T47D (cell line): ENCODE measurements at regions not wholly inside any gene's neighbourhood (a gene's known extent, or its start where the extent isn't known, plus 50 kb on each side); places are given as distances from the start of the nearest gene placed in this dataset.
"Not testable (repeated sequence)": the region's sequence is repeated elsewhere in the genome, so short reads cannot be mapped to it uniquely, and the experiment has no call there.

Experiments used
- DNase-seq, 2 experiments: peaks; one replicate each; pipeline versions ENCODE4 v3.0.0 to v3.0.0-alpha.2; 2011 to 2012; ENCODE audit warnings: low read depth in 1 of 2, low spot score in 1 of 2
- JUND ChIP-seq: IDR thresholded peaks from 2 replicates; pipeline ENCODE4 v1.6.1; 2012; ENCODE audit warnings: low read depth
- in situ Hi-C: cut with HindIII; loops from 2 replicates; pipeline ENCODE4 v1.10.0; 2016; ENCODE audit warnings: low sequenced_read_pairs, low pct_unique_long_range_greater_than_20kb

GRCh38 chr1:99490031-99490430 is 155.9 kb upstream of the PALMD start:
- no peak for TF ChIP-seq JUND
- no peak for DNase-seq
- in situ Hi-C loops = no loop called here

- in situ Hi-C loops = no loop called here
- DNase-seq = no peak
- TF ChIP-seq JUND = no peak
These were observed 149.8 kb upstream of the PALMD start for GRCh38 chr1:99496067-99496466.

GRCh38 chr1:99497690-99498089 is 148.2 kb upstream of the PALMD start:
- in situ Hi-C loops = no loop called here
- no peak for TF ChIP-seq JUND
- DNase-seq = no peak

- DNase-seq = peak in 1 of 2 experiments; percentile 28
- in situ Hi-C loops = no loop called here
- no peak for TF ChIP-seq JUND
These were observed 145.4 kb upstream of the PALMD start for GRCh38 chr1:99500541-99500940.

- in situ Hi-C loops = no loop called here
- no peak for DNase-seq
- no peak for TF ChIP-seq JUND
These were observed 144.0 kb upstream of the PALMD start for GRCh38 chr1:99501871-99502270.

- in situ Hi-C loops = no loop called here
- no peak for TF ChIP-seq JUND
- DNase-seq = no peak
These were observed 143.5 kb upstream of the PALMD start for GRCh38 chr1:99502400-99502799.

GRCh38 chr1:99503276-99503747 is 142.6 kb upstream of the PALMD start:
- TF ChIP-seq JUND = no peak
- DNase-seq = no peak
- in situ Hi-C loops = no loop called here

GRCh38 chr1:99504287-99504686 is 141.6 kb upstream of the PALMD start:
- no peak for DNase-seq
- in situ Hi-C loops = no loop called here
- no peak for TF ChIP-seq JUND

GRCh38 chr1:99506631-99507030 is 139.3 kb upstream of the PALMD start:
- in situ Hi-C loops = no loop called here
- DNase-seq = no peak
- no peak for TF ChIP-seq JUND

- DNase-seq, in situ Hi-C loops: not testable (repeated sequence)
These were observed 138.5 kb upstream of the PALMD start for GRCh38 chr1:99507446-99507845.

- TF ChIP-seq JUND = no peak
- in situ Hi-C loops = no loop called here
- no peak for DNase-seq
These were observed 137.8 kb upstream of the PALMD start for GRCh38 chr1:99507906-99508732.

- in situ Hi-C loops, DNase-seq: not testable (repeated sequence)
These were observed 137.0 kb upstream of the PALMD start for GRCh38 chr1:99508733-99509445.

- in situ Hi-C loops, DNase-seq: not testable (repeated sequence)
These were observed 130.9 kb upstream of the PALMD start for GRCh38 chr1:99514823-99515552.
